Medulla oblongata (tissue), 1 donor: ENCODE measurements at regions not wholly inside any gene's neighbourhood (a gene's known extent, or its start where the extent isn't known, plus 50 kb on each side); places are given as distances from the start of the nearest gene placed in this dataset.
"Not testable (repeated sequence)": the region's sequence is repeated elsewhere in the genome, so short reads cannot be mapped to it uniquely, and the experiment has no call there.

ENCODE experiments used
- DNase-seq: peaks from one replicate; pipeline ENCODE4 v3.0.0-alpha.2; 2015; ENCODE audit errors: extremely low spot score

DNA sequence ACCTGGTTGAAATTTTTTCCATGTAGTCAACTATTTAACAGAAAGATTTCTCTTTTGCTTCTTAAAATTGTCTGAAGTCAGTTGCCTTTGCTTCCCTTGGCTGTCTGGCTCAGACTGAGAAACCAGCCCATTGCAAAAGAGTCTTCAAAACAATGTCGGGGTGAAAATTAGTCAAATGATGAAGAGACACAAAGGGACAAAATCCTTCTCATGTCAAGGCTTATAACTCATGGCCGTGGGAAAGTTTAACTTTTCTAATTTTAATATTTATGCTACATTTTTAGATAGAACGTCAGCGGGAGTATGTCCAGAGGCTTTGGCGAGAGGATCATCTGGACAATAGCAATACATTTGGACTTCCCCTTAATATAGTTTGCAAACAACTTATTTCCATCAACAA is 127.2 kb downstream of the CD164 start:
- DNase-seq, result no peak

DNA sequence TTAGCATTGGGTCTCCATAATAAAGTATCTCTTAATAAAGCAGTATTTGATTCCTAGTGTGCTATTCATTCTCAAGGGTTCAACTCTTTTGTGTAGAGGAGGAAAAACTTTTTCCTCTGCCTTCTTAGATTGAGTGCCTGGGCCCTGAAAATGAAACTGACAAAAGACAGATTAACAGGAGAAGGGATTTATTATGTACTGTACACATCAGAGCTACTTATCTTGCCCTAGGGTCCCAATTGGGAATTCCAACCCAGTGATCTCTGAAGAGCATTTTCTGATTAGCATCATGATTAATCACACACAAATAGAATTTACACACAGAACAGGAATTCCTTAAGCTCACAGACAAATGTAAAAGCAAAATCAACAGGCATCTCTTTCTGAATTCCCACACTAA is 128.9 kb downstream of the CD164 start:
- no peak for DNase-seq

DNA sequence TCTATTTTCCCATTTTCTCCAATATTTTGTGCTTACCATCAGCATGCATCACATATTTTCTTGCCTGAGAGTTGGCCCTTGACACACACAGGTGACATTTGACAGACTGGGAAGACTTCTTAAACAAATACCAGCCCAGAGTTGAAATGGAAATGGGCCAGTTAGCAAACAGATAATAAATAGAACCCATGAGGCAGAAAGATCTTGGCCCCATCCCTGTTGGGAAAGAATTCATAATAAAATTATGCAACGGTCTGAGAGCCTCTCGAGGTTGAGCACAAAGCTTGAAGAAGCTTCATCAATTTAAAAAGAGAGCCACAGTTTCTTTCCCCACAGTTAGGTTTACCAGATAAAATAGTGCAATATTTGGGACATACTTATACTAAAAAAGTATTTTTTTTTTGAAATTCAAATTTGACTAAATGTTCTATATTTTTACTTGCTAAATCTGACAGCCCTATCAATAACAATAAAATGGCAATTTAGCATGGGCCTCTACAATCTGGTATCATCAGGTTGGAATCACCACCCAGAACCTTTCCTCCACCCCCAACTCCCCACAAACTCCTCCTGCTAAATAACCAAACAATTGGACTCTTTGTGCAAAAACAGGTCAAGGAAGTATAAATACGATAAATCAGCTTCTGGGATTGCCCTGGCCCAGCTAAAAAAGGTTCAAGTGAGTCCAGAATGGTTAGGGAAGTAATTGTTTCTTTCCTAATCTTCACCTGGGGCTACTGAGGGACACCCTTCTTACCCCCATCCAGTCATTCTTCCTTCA is 129.8 kb downstream of the CD164 start:
- DNase-seq, result no peak

DNA sequence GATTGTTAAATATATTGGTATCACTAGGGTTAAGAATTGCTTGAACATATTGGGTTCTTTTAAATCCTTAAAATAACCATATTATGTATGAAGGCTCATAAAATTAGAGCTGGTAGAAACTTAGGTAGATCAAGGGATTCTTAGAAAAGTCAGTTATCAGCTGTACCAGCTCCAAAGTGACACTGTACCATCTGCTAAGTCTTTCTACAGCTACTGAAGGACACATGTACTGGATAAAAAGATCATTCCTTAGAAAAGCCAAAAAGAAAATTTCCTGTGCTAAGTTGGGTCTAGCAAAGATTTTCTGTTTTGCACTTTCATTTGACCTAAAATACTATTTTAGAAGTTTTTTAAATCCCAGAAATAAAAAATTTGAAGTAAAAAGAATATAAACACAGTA is 130.4 kb downstream of the CD164 start:
- no peak for DNase-seq

DNA sequence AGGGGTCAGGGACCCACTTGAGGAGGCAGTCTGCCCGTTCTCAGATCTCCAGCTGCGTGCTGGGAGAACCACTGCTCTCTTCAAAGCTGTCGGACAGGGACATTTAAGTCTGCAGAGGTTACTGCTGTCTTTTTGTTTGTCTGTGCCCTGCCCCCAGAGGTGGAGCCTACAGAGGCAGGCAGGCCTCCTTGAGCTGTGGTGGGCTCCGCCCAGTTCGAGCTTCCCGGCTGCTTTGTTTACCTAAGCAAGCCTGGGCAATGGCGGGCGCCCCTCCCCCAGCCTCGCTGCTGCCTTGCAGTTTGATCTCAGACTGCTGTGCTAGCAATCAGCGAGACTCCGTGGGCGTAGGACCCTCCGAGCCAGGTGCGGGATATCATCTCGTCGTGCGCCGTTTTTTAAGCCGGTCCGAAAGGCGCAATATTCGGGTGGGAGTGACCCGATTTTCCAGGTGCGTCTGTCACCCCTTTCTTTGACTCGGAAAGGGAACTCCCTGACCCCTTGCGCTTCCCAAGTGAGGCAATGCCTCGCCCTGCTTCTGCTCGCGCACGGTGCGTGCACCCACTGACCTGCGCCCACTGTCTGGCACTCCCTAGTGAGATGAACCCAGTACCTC is 131.6 kb downstream of the CD164 start:
- not testable (repeated sequence) for DNase-seq

DNA sequence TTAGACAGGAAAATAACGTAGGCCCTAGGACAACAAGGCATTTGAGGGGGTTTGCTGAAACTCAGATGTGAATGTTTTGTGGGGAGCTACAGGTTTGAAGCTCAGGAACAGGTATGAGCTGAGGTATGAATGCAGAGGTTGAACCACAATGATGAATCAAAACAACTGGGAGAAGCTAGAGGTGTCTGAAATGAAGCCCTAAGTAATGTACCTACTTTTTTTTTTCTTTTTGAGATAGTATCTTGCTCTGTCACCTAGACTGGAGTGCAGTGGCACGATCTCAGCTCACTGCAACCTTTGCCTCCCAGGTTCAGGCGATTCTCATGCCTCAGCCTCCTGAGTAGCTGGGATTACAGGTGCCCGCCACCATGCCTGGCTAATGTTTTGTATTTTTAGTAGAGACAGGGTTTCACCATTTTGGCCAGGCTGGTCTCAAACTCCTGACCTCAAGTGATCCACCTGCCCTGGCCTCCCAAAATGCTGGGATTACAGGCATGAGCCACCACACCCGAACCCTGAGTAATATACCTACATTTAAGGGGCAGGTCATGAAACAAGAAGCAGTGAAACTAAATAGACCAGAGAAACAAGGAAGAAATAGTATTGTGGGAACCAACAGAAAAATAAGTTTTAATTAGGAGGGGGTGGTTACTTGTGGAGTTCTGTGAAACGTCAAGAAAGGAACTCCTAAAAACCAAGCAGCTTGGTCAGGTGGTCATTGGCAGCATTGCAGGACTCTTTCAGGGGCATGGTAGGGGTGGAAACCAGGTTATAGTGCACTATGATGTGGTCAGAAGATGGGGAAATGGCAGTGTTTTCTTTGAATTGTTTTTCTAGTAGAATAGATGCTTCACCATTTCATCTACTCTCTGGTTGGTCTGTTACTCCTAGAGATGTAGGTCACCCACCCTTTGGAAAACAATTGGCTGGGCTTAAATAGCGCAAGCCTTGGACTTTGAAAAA is 138.1 kb downstream of the CD164 start:
- no peak for DNase-seq

DNA sequence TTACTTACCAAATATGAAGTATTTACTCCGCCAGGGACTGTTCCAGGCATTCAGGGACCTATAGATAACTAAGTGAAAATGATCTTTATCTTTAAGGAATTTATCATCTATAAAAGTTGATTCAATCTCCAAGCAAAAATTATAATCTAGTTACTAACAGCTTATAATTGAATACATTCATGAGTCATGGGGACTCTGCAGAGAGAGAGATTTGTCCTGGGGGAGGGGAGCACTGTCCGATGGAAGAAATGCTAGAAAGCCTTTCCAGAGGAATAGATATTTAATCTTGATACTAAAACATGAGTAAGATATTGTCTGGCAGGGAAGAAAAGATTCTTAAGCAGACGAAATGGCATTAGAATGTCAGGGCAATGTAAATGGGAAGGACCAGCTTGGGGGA is 139.3 kb downstream of the CD164 start:
- DNase-seq, result no peak

DNA sequence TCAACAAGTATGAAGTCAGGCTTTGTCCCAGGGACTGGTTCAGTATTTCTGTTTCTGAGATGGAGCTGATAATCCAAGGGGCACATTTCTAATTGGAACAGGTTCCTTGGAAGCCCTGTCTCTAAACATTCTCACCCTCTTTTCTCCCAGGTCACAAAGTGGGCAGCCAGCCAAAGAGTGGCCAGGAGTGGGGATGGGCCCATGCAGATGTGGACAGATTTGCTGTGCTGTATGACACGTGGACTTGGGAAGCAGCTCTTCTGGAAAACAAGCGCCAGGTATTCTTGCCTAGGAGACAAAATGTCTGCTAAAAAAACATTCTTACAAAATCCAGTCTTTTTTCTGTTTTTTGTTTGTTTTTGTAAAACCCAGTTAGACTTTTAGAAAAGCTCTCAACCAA is 140.2 kb downstream of the CD164 start:
- DNase-seq, result no peak

DNA sequence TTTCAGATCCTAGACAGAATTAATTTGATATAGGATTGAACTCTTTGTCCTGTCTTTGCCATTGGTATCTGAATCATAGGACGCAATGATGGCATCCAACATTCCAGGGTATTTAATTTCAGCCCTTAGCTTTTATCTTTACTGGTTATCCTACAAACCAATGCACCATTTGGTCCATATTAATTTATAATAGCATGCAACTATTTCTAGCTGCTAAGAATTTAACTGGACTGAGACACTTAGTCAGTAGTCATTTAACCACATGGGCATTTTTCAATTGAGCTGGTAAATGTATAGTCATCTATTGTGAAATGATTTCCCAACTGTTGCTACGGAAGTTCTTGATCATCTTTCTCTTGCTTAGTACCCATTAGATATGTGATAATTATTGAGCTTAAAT is 141.1 kb downstream of the CD164 start:
- no peak for DNase-seq

DNA sequence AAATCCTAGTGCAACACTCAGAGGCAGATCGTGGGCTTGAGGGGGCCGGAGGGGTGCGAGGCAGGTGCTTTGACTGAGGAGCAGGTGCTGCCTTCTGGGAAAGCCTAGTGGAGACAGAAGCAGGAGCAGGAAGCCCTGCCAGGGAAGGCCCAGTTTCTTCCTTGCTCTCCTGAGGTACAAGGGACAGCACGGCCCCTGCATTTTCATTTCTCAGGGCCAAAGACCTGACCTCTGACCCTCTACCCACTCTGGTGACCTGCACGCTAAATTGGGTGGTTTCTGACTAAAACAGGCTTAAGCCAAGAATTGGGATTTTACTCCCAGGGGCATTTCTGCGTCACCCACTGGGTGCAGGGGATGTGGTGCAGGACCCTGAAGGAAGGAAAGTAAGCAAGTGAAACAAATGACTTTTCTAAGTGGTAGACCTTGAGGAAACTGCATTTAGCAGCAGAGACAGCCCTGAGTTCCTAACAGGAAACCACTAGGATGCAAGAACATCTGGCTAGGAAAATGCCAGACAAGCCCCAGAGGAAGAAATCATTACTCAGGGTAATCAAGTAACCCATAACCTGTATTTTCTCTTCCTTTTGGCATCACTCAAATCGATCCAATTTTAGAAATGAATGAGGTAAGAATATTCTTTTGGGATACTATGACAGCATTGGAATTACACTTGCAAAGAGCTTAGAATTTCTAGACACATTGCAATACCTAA is 141.7 kb downstream of the CD164 start:
- no peak for DNase-seq

DNA sequence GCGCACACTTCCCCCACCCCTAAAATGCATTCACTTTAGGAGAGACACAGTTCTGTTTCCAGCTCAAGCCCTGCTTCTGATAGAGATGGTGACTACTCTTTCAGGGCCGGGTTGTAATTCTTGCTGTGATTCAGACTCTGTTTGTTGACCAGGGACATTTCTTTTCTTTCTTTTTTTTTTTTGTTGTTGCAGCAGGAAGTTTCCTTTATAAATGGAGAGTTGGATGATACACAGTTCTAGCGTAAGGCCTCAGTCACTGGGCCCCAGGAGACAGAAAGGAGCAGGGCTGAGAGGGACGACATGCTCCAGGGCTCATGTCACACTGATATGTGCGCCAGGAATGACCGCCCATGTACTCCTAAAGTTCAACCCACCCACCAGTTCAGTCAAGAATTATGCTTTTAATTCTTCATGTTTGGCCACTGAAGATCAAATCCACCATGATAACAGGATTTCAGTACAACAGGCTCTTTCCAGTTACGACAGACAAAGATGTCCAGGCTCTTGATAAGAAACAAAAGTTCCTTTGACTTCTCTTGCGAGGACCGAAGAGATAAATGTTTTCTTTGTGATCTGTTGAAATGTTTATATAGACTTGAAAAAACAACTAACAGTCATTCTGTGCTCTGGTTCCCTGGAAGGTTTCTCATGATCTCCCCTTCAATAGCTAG is 142.5 kb downstream of the CD164 start:
- DNase-seq, result peak; percentile 66

DNA sequence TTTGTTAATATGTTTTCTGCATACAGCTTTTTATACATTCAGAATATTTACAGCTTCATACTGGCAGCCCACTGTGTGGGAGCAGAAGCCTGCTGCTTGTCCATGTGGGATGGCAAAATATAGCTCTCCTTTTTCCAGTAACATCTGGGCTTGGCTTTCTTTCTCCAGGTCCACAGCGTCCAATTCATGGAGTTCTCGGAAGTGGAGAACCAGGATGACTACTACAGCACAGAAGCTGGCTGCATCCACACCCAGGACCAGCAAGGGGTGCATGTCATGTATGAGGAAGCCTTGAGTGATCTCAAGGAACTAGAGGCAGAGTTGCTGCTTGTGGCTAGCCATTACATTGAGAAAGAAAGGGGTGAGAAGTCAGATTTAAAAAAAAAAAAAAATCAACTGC is 143.1 kb downstream of the CD164 start:
- no peak for DNase-seq

DNA sequence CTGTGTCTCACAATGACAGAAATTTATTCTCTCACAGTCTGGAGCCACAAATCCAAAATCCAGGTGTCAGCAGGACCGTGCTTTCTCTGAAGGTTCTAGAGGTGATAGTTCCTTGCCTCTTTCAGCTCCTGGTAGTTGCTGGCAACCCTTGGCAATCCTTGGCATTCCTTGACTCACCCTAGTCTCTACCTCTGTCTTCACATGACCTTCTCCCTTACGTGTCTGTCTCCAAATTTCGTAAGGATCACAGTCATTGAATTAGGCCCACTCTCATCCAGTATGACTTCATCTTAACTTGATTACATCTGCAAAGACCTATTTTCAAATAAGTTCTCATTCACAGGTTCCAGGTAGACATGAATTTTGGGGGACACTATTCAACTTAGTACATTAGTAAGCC is 143.1 kb downstream of the CEP57L1 start:
- no peak for DNase-seq

DNA sequence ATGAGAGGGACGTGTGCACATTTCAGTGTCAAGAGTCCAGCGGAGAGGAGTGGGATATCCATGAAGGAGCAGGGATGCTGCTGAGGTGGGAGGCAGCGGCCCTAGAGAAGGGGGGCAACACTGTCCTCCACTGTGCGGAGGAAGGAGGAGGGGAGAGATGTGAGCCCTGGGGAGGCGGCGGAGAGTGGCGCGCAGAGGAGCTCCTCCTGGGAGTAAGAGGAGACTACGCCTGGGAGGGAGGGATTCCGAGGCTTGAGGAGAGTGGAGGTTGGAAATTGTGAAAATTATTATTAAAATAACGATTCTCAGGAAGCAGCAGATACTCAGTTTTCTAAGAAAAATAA is 142.7 kb downstream of the CEP57L1 start:
- DNase-seq, result no peak

DNA sequence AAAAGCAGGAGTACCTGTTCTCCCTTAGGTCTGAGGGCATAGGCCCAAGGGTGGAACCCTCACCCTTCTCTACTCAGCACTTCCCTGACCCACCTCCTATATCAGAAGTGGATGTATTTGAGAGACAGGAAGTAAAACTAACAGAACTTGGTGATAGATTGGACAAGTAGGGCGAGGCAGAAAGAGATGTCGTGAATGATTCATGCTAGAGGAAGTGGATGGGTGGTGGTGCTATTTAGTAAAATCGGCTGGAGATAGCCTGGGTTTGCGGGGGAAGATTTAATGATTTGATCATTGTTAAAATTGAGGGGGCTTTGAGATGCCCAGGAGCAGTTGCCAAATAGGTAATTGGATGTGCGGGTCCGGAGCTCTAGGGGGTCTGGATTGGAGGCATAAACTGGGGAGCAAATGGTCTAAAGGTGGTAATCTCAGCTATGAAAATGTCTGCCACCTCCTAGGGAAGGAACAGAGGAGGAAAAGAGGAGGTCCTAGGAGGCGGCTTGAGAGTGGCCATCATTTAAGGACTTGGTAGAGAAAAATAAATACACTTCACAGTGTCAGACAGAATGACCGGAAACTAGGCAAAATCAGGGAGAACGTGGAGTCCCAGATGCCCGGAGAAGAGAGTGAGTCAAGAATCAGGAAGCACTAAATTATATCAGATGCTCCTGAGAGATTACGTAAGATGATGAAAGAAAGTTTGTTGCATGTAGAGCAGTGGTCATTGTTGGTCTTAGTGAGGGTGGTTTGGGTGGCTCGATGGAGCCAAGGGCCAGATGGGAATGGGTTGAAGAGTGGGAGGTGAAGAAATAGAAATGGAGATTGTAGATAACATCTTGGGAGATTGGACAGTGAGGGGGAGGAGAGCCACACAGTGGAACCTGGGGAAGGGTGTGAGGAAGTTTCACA is 142.0 kb downstream of the CEP57L1 start:
- no peak for DNase-seq

DNA sequence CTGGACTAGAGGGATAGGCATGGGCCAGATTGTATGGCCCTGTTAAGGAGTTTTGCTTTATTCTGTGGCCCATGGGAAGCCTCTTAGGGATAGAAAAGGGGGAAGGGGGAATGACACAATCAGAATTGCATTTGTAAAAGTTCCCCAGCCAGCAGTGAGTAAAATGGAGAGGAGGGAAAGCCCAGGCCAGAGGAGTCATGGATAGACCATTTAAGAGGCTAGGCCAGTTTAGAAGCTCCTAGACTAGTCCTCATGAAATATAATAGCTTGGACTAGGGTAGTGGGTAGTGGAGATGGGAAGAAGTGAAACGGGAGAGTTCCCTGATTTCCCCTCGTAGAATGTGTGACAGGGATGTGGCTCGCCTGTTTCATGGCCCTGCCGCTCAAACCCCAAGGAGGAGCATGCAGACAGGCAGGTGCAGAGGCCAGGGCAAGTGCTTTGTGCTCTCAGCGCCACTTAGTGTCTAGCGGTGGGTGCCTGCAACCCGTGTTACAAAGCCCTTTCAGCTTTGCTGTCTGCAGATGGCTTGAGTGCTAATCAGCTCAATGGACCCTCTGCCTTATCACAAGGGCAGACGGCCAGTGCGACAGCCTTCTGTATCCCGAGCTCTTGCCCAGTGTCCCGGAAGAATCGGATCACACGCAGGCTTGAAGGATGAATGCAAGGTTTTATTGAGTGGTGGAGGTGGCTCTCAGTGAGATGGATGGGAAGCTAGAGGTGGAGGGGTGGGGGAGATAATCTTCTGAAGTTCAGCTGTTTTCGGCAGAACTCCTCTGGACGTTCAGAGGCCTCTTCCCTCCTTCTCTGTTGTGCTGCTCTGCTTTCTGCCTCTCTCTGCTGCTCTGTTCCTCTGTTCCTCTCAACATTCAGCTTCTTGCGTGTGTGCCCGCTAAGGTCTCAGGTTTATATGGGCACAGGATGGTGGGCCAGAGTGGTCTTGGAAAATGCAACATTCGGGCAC is 141.1 kb downstream of the CEP57L1 start:
- DNase-seq, result peak; percentile 39

DNA sequence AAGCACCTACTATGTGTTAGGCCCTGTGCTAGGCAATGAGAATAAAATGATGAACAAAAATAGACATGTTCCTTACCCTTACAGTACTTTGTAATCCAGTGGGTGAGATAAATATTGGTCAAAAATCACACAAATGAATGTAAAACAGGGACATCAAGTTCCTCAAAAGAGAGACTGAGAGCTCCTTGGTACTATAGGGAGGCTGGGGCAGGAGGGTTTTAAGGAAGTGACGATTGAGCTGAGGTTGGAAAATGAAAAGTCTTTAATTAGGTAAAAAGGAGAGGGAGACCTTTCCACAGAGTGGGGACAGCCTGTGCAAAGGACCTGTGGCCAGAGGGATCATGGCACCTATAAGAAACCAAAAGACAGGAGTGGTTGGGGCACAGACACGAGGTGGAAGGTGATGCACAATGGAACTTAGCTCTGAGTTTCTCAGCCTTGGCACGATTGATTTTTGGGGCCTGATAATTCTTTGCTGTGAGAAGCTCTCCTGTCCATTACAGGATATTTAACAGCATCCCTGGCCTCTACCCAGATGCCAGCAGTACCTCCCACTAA is 140.3 kb downstream of the CEP57L1 start:
- no peak for DNase-seq

DNA sequence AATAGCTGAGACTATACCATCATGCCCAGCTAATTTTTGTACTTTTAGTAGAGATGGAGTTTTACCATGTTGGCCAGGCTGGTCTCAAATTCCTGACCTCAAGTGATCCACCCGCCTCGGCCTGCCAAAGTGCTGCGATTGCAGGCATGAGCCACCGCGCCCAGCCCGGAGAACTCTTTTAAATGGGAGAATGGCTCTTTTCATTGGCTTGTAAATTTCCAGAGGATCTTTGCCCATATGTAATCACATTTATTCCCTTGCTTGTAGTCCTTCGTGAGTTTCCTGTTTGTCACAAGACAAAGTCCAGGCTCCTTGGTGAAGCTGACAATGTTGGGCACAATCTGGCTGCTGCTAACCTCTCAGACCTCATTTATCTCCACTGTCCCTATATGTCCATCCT is 135.1 kb downstream of the CEP57L1 start:
- no peak for DNase-seq

DNA sequence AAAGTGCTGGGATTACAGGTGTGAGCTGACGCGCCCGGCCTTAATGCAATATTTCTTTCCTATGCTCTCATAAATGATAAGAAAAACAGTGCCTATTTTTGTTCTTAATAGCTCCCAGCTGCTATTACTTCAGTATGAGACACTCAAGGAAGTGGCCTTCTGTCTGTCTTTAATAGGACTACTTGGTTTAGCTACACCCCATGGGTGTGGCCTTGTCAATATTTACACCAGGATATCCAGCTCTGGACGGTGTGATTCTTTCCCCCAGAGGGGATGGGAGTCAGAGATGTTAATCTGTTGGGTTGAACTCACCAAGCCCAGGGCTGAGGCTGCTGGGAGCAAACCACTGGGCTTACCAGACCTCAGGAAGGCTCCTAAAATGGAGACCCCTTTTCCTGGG is 134.2 kb downstream of the CEP57L1 start:
- DNase-seq, result no peak
